H1 (cell line): ENCODE measurements at regions not wholly inside any gene's neighbourhood (a gene's known extent, or its start where the extent isn't known, plus 50 kb on each side); places are given as distances from the start of the nearest gene placed in this dataset.

Experiments used
- CTCF ChIA-PET: fragments of 300-600 bp; sonication (Branson Sonifier 250); formaldehyde crosslinking; loops from one replicate; lab custom pipeline; 2021; ENCODE audit not compliant: partially characterized antibody; lab: Charles Lee
- POLR2A ChIA-PET: fragments of 300-600 bp; sonication (Branson Sonifier 250); formaldehyde crosslinking; loops from one replicate; lab custom pipeline; 2021; ENCODE audit warnings: inconsistent platforms; ENCODE audit not compliant: partially characterized antibody; lab: Charles Lee
- DNase-seq, 2 experiments: peaks; one replicate each; pipeline versions ENCODE4 v3.0.0 to v3.0.0-alpha.2; 2010 to 2022; ENCODE audit warnings: low spot score in 2 of 2, low read depth in 1 of 2, mixed read lengths in 1 of 2
- FAIRE-seq: peaks from 2 replicates; lab custom pipeline; 2011; peaks lifted over from hg19 to GRCh38; lab: Jason Lieb, UNC
- H2AFZ ChIP-seq: 2 replicates; pipeline ENCODE4 v1.8.1; 2012; ENCODE audit warnings: low read length, inconsistent platforms
- H2AK5ac ChIP-seq: 2 replicates; pipeline ENCODE4 v1.6.1; 2013; ENCODE audit warnings: low read depth, low read length
- H2BK120ac ChIP-seq: replicated peaks from 2 replicates; pipeline ENCODE3; 2013; ENCODE audit warnings: low read depth, low read length, inconsistent platforms
- H2BK12ac ChIP-seq: 2 replicates; pipeline ENCODE4 v1.6.1; 2013; ENCODE audit warnings: low read depth, low read length
- H2BK15ac ChIP-seq: 2 replicates; pipeline ENCODE4 v1.6.1; 2013; ENCODE audit warnings: low read length
- H2BK20ac ChIP-seq: 2 replicates; pipeline ENCODE4 v1.6.1; 2013; ENCODE audit warnings: low read length
- H2BK5ac ChIP-seq: 2 replicates; pipeline ENCODE4 v1.6.1; 2013; ENCODE audit warnings: low read depth, low read length
- H3K14ac ChIP-seq: 2 replicates; pipeline ENCODE4 v1.6.1; 2013; ENCODE audit warnings: inconsistent platforms; ENCODE audit not compliant: insufficient read length
- H3K18ac ChIP-seq: 2 replicates; pipeline ENCODE4 v1.6.1; 2013; ENCODE audit warnings: low read length; ENCODE audit errors: extremely low read depth
- H3K23ac ChIP-seq: 2 replicates; pipeline ENCODE4 v1.6.1; 2013; ENCODE audit warnings: inconsistent platforms; ENCODE audit not compliant: insufficient read length
- H3K23me2 ChIP-seq: 2 replicates; pipeline ENCODE4 v1.6.1; 2013; ENCODE audit warnings: low read depth, low read length
- H3K27ac ChIP-seq: 2 replicates; pipeline ENCODE4 v1.6.1; 2011; ENCODE audit warnings: low read depth, low read length, inconsistent platforms
- H3K27me3 ChIP-seq, 4 experiments: replicated peaks in 1 of 4; 1 replicate in 1 of 4; 2 replicates in 3 of 4; pipeline versions ENCODE4 v1.6.1 to v1.8.1; 2011 to 2013; ENCODE audit warnings: low read length in 3 of 4, mild to moderate bottlenecking in 3 of 4, inconsistent platforms in 2 of 4, mixed read lengths in 2 of 4, moderate library complexity in 1 of 4; ENCODE audit not compliant: control insufficient read depth in 3 of 4, insufficient read depth in 3 of 4; ENCODE audit errors: extremely low read depth in 1 of 4
- H3K36me3 ChIP-seq, 4 experiments: 2 replicates each; pipeline versions ENCODE4 v1.6.1 to v1.8.1; 2011 to 2013; ENCODE audit warnings: mild to moderate bottlenecking in 4 of 4, low read length in 3 of 4, moderate library complexity in 2 of 4, control low read depth in 1 of 4, inconsistent platforms in 1 of 4; ENCODE audit not compliant: insufficient read depth in 4 of 4, control insufficient read depth in 2 of 4
- H3K4ac ChIP-seq: replicated peaks from 2 replicates; pipeline ENCODE3; 2013; ENCODE audit warnings: low read length, low read depth, mixed read lengths, inconsistent platforms; ENCODE audit not compliant: insufficient read length
- H3K4me1 ChIP-seq, 4 experiments: replicated peaks in 1 of 4; 1 replicate in 1 of 4; 2 replicates in 3 of 4; pipeline versions ENCODE4 v1.6.1 to v1.8.1; 2011 to 2013; ENCODE audit warnings: low read length in 3 of 4, inconsistent platforms in 2 of 4, mixed read lengths in 1 of 4; ENCODE audit not compliant: insufficient read depth in 4 of 4, control insufficient read depth in 3 of 4
- H3K4me2 ChIP-seq, 2 experiments: 2 replicates each; pipeline versions ENCODE4 v1.6.1 to v1.8.1; 2011 to 2013; ENCODE audit warnings: low read depth in 2 of 2, low read length in 2 of 2, control low read depth in 1 of 2, inconsistent platforms in 1 of 2, mild to moderate bottlenecking in 1 of 2; ENCODE audit not compliant: insufficient read depth in 1 of 2
- H3K4me3 ChIP-seq, 4 experiments: fragments of 200-600, 300-600 bp in 1 of 4; sonication (generic), shearing (Covaris generic), sonication (Bioruptor Twin) in 1 of 4; 2 replicates each; pipeline versions ENCODE4 v1.5.1 to v1.8.1; 2011 to 2016; ENCODE audit warnings: low read length in 4 of 4, low read depth in 3 of 4, control low read depth in 2 of 4, inconsistent platforms in 2 of 4, mild to moderate bottlenecking in 2 of 4, mixed read lengths in 1 of 4, moderate library complexity in 1 of 4; ENCODE audit not compliant: insufficient read depth in 2 of 4; ENCODE audit errors: extremely low read depth in 1 of 4
- H3K56ac ChIP-seq: replicated peaks from 2 replicates; pipeline ENCODE3; 2013; ENCODE audit warnings: low read depth, mild to moderate bottlenecking, mixed read lengths, low read length, inconsistent platforms; ENCODE audit not compliant: insufficient read length
- H3K79me1 ChIP-seq: 2 replicates; pipeline ENCODE4 v1.6.1; 2013; ENCODE audit warnings: low read depth, low read length, control low read depth
- H3K79me2 ChIP-seq, 2 experiments: 2 replicates each; pipeline versions ENCODE4 v1.6.1 to v1.8.1; 2012 to 2013; ENCODE audit warnings: low read length in 2 of 2, mild to moderate bottlenecking in 2 of 2, inconsistent platforms in 1 of 2; ENCODE audit not compliant: insufficient read depth in 2 of 2, control insufficient read depth in 1 of 2
- H3K9ac ChIP-seq, 4 experiments: replicated peaks in 1 of 4; 1 replicate in 1 of 4; 2 replicates in 3 of 4; pipeline versions ENCODE4 v1.6.1 to v1.8.1; 2011 to 2013; ENCODE audit warnings: low read depth in 3 of 4, low read length in 3 of 4, control low read depth in 2 of 4, mild to moderate bottlenecking in 2 of 4, moderate library complexity in 2 of 4, inconsistent platforms in 1 of 4; ENCODE audit errors: extremely low read depth in 1 of 4
- H3K9me3 ChIP-seq, 2 experiments: 2 replicates each; pipeline versions ENCODE4 v1.6.1 to v1.8.1; 2012 to 2013; ENCODE audit warnings: mild to moderate bottlenecking in 2 of 2, moderate library complexity in 2 of 2, control low read depth in 1 of 2, inconsistent platforms in 1 of 2, low read depth in 1 of 2, low read length in 1 of 2, mixed read lengths in 1 of 2; ENCODE audit not compliant: insufficient read depth in 2 of 2
- H4K20me1 ChIP-seq, 2 experiments: replicated peaks in 1 of 2; 2 replicates each; pipeline versions ENCODE3 to v1.8.1; 2011 to 2013; ENCODE audit warnings: inconsistent platforms in 2 of 2, low read length in 2 of 2, mild to moderate bottlenecking in 1 of 2; ENCODE audit not compliant: insufficient read depth in 2 of 2, control insufficient read depth in 1 of 2
- H4K5ac ChIP-seq: 2 replicates; pipeline ENCODE4 v1.6.1; 2013; ENCODE audit warnings: low read length, low read depth, mixed read lengths, inconsistent platforms; ENCODE audit not compliant: insufficient read length
- H4K8ac ChIP-seq: 2 replicates; pipeline ENCODE4 v1.8.0; 2013; ENCODE audit warnings: mild to moderate bottlenecking, moderate library complexity, low read length, inconsistent platforms; ENCODE audit not compliant: insufficient read depth; ENCODE audit errors: extremely low read depth
- H4K91ac ChIP-seq: replicated peaks from 2 replicates; pipeline ENCODE3; 2013; ENCODE audit warnings: low read length, mixed read lengths, inconsistent platforms; ENCODE audit not compliant: insufficient read length
- BACH1 ChIP-seq: IDR thresholded peaks from 2 replicates; pipeline ENCODE4 v1.6.1; 2012; ENCODE audit warnings: low read length, improper control_type of control experiment
- CHD1 ChIP-seq: IDR thresholded peaks from 2 replicates; pipeline ENCODE4 v1.6.1; 2012; ENCODE audit warnings: low read depth, low read length, improper control_type of control experiment
- CTBP2 ChIP-seq: IDR thresholded peaks from 2 replicates; pipeline ENCODE4 v1.7.0; 2011; ENCODE audit warnings: borderline replicate concordance, mild to moderate bottlenecking, moderate library complexity, mixed read lengths, low read length; ENCODE audit not compliant: insufficient read depth, insufficient read length
- EP300 ChIP-seq, 2 experiments: IDR thresholded peaks; 1 replicate in 1 of 2; 2 replicates in 1 of 2; pipeline ENCODE4 v1.6.1; 2011 to 2012; ENCODE audit warnings: low read depth in 2 of 2, low read length in 2 of 2, mild to moderate bottlenecking in 2 of 2, borderline replicate concordance in 1 of 2, inconsistent platforms in 1 of 2, moderate library complexity in 1 of 2
- EZH2 ChIP-seq: fragments of 200-600 bp; sonication (generic); IDR thresholded peaks from 2 replicates; pipeline ENCODE4 v1.7.1; 2012; ENCODE audit warnings: low read depth, mild to moderate bottlenecking, moderate library complexity, low read length, inconsistent platforms; ENCODE audit not compliant: severe bottlenecking
- HDAC2 ChIP-seq, 2 experiments: fragments of 300-600 bp in 1 of 2; sonication (generic) in 1 of 2; IDR thresholded peaks; 2 replicates each; pipeline ENCODE4 v1.6.1; 2011 to 2012; ENCODE audit warnings: low read depth in 2 of 2, low read length in 2 of 2, mild to moderate bottlenecking in 2 of 2, moderate library complexity in 2 of 2, borderline replicate concordance in 1 of 2, inconsistent platforms in 1 of 2
- HDAC6 ChIP-seq: IDR thresholded peaks from one replicate; pipeline ENCODE4 v1.7.1; 2012; ENCODE audit warnings: low read depth, mild to moderate bottlenecking, inconsistent platforms, low read length, moderate library complexity
- MAFK ChIP-seq: IDR thresholded peaks from 2 replicates; pipeline ENCODE4 v1.6.1; 2012; ENCODE audit warnings: low read depth, mild to moderate bottlenecking, improper control_type of control experiment, low read length
- NRF1 ChIP-seq: IDR thresholded peaks from 2 replicates; pipeline ENCODE4 v1.6.1; 2011; ENCODE audit warnings: mild to moderate bottlenecking, low read depth, low read length, improper control_type of control experiment
- SP4 ChIP-seq: IDR thresholded peaks from 2 replicates; pipeline ENCODE4 v1.6.1; 2012; ENCODE audit warnings: low read length, inconsistent platforms
- SRF ChIP-seq: IDR thresholded peaks from 2 replicates; pipeline ENCODE4 v1.6.1; 2011; ENCODE audit warnings: mild to moderate bottlenecking, low read depth, low read length, moderate library complexity
- TAF1 ChIP-seq: IDR thresholded peaks from 2 replicates; pipeline ENCODE4 v1.6.1; 2011; ENCODE audit warnings: mild to moderate bottlenecking, low read depth, low read length
- WGBS, 2 experiments: shearing (Covaris generic) in 1 of 2; methylation state at CpG; one replicate each; pipeline versions ENCODE4 v1.1.6 to v1.1.7; 2013 to 2015; ENCODE audit warnings: low lambda C conversion rate in 2 of 2, mixed read lengths in 2 of 2, inconsistent platforms in 1 of 2, low coverage in 1 of 2, missing lambda C conversion rate in 1 of 2; ENCODE audit not compliant: insufficient replicate concordance in 2 of 2, insufficient coverage in 1 of 2, insufficient read length in 1 of 2; ENCODE audit errors: extremely low coverage in 1 of 2, missing lambda C conversion rate in 1 of 2; 5-methylcytosine and 5-hydroxymethylcytosine counted together

- FAIRE-seq (no peak), DNase-seq (no peak)
- H3K27ac ChIP-seq = no peak overlapping the region
- H3K9me3 ChIP-seq = no peaks in the 10 kb centered on the region
- no peaks in the 10 kb centered on the region for H3K36me3 ChIP-seq
- no peak overlapping the region for H2BK12ac ChIP-seq
- H2BK20ac ChIP-seq = no peak overlapping the region
- H3K9ac ChIP-seq = no peak overlapping the region
- H3K14ac ChIP-seq = no peak overlapping the region
- ChIA-PET POLR2A (no interaction called here), CTCF (no interaction called here)
- no peak overlapping the region for H2BK15ac ChIP-seq
- H4K5ac ChIP-seq = no peak overlapping the region
- H4K8ac ChIP-seq = no peak overlapping the region
- no peak overlapping the region for H3K18ac ChIP-seq
- H2BK5ac ChIP-seq = no peak overlapping the region
- H3K4me2 ChIP-seq = no peak overlapping the region
- no peak overlapping the region for H3K23ac ChIP-seq
- H3K4me1 ChIP-seq = no peaks in the 10 kb centered on the region
- no peaks in the 10 kb centered on the region for H3K23me2 ChIP-seq
- no peak overlapping the region for H2BK120ac ChIP-seq
- H3K27me3 ChIP-seq = no peaks in the 10 kb centered on the region
- H2AFZ ChIP-seq = no peak overlapping the region
- H3K79me2 ChIP-seq = no peaks in the 10 kb centered on the region
- no peak overlapping the region for H3K4ac ChIP-seq
- H3K4me3 ChIP-seq = no peak overlapping the region
- no peaks in the 10 kb centered on the region for H4K20me1 ChIP-seq
- WGBS, 2 experiments = 82% methylated on average over 1 of the region's 1 CpG; no CpG with 5 or more reads in 1 of the 2 experiments
- no peak overlapping the region for H3K56ac ChIP-seq
- H4K91ac ChIP-seq = no peak overlapping the region
- TF ChIP-seq BACH1 (no peak), TAF1 (no peak), HDAC6 (no peak), CHD1 (no peak), HDAC2 (IDR thresholded peaks at IDR 0.05; ENCODE audit: borderline replicate concordance in 1 of 2, low read depth in 2 of 2, low read length in 2 of 2) (no peak), SRF (no peak), EP300 (IDR thresholded peaks at IDR 0.05; ENCODE audit: borderline replicate concordance in 1 of 2, low read depth in 2 of 2, low read length in 2 of 2) (no peak), NRF1 (no peak), MAFK (no peak), CTBP2 (no peak), SP4 (no peak), EZH2 (no peak)
- no peaks in the 10 kb centered on the region for H3K79me1 ChIP-seq
- H2AK5ac ChIP-seq = no peak overlapping the region
These were observed 383.3 kb downstream of the RFC3 start for GRCh38 chr13:34201050-34201913.
